ENCODE measurements at regions not wholly inside any gene's neighbourhood (a gene's known extent, or its start where the extent isn't known, plus 50 kb on each side); places are given as distances from the start of the nearest gene placed in this dataset.

DNA sequence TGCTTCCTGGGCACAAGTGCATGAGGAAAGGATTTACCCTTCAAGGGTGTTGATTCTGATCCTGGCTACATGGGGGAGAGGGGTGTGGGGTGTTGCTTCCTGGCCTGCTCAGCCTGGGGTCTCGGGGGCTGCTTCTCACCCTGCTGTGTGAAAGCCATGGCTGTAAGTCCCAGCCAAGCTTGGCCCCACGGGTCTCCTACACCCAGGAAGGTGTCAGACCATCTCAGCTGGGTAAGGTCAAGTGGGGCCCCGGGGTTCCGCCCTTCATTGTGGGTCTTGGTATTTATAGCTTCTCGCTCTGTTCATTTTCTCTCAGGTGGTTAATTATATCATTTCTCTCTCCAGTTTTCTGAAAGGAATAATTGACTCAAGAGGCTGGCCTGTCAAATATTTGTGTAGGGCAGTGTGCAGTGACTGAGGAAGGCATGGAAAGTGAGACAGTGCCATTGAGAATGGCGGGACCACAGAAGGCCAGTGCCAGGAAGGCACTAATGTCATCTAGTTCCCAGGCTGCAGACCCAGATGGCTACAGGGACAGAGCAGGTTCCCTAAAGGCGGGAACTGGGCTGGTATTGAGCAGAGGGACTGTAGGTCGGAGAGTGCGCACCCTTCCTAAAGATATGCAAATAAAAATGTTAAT lies 126.0 kb downstream of the FOXD1 start:
- no peak overlapping the region for H3K4me3 ChIP-seq (ENCODE audit: low read depth, low read length)
- TF ChIP-seq CTCF (IDR thresholded peaks at IDR 0.05; ENCODE audit: borderline replicate concordance, insufficient read depth, low read depth, low read length), result no peak

DNA sequence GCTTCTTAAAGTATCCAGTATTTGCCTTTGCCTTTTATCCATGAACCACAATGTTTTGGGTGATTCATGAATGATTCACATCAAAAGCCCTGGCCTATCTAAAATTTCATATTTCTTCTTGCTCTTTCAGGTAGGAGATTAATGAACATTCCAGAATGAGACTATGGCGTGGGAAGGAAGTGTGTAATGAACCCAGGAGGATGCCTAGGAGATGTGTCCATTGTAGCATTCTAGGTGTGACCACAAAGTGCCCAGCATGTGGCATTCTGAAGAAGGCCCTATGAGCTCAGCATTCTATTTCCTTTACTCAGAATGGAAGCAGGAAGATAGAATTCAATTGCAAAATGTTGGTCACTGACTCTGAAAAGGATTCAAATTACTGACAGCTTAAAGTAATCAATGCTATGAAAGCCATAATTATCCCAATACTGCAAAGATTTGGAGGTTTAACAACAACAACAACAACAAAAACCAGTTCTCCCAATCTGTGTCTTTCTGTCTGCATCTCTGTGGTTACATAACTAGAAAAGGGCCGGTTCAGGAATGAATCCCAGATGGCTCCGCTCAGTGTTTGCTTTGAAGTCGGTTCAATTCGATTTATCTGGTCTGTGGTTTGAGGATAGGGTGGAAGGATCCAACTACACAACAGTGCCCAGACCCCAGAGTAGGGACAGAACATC lies 126.7 kb downstream of the FOXD1 start:
- TF ChIP-seq CTCF (IDR thresholded peaks at IDR 0.05; ENCODE audit: borderline replicate concordance, insufficient read depth, low read depth, low read length), result no peak
- no peak overlapping the region for H3K4me3 ChIP-seq (ENCODE audit: low read depth, low read length)

- no peak for TF ChIP-seq CTCF (IDR thresholded peaks at IDR 0.05; ENCODE audit: borderline replicate concordance, insufficient read depth, low read depth, low read length)
- no peak overlapping the region for H3K4me3 ChIP-seq (ENCODE audit: low read depth, low read length)
Measured at GRCh38 chr5:73319036-73319435, 129.5 kb downstream of the FOXD1 start.

DNA sequence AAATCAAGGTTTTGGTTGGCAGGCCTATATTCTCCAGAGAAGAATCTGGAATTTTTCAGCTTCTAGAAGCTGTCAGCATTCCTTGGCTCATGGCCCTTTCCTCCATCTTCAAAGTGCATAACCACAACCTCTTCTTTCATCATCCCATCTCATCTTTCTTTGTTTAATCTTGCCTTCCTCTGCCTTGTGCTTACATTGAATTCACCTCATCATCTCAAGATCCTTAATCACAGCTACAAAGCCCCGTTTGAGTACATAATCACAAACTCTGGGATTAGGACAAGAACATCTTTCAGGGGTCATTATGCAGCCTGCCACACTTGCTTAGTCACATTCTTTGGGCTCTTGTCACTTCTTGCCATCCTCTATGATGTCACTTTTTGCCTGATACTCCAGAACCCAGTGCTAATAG lies 130.3 kb downstream of the FOXD1 start:
- H3K4me3 ChIP-seq (ENCODE audit: low read depth, low read length), result no peak overlapping the region

GRCh38 chr5:73317523-73317922 lies 131.1 kb downstream of the FOXD1 start:
- H3K4me3 ChIP-seq (ENCODE audit: low read depth, low read length), result no peak overlapping the region
- no peak for TF ChIP-seq CTCF (IDR thresholded peaks at IDR 0.05; ENCODE audit: borderline replicate concordance, insufficient read depth, low read depth, low read length)

More for the DNA sequence above, 130.3 kb downstream of the FOXD1 start:
- TF ChIP-seq CTCF (IDR thresholded peaks at IDR 0.05; ENCODE audit: borderline replicate concordance, insufficient read depth, low read depth, low read length), result no peak

DNA sequence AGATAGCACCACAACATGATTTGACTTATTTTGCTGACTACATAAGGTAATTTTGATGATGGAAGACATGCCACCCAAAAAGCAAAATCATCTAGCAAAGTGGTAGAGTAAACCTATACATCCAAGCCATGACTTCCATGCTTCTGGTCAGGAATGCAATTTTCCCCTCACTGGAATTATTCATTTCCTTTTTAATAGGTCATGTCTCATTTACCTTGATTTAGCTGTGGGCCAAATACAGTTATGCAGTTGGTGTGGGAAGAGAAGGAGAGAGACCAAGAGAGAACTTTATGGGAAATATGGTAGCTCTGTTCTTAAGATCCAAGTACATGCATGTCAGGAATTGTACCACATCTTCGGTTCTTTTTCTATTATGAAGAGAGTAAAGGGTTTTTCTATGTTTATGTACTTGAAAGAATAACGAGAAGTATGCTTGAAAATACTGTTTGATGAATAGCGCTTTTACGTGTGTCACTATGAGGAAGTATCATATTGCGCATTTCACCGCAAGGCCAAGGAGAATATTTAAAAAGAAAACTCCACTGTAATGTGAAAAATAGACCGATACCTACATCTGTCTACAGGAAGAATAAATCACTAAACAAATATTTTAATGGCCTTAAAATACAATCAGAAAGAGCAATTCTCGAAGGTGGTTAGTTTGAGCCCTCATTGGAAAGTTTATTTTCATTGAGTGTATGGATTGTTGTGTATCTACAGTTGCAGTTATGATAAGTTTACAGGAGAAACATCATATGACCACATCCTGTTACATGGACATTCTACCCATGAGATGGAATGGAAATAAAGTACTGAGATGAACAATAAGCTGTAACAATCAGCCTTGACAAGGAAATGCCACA lies 134.0 kb downstream of the FOXD1 start:
- no peak overlapping the region for H3K4me3 ChIP-seq (ENCODE audit: low read depth, low read length)
- no peak for TF ChIP-seq CTCF (IDR thresholded peaks at IDR 0.05; ENCODE audit: borderline replicate concordance, insufficient read depth, low read depth, low read length)
